NOMO-1 treated with DMSO at 0.1 percent for 48 hours (cell line): ENCODE measurements at regions not wholly inside any gene's neighbourhood (a gene's known extent, or its start where the extent isn't known, plus 50 kb on each side); places are given as distances from the start of the nearest gene placed in this dataset.
"Not testable (repeated sequence)": the region's sequence is repeated elsewhere in the genome, so short reads cannot be mapped to it uniquely, and the experiment has no call there.

ENCODE experiments used
- DNase-seq: peaks from one replicate; lab custom pipeline; 2025; ENCODE audit not compliant: unreplicated experiment; lab: John Stamatoyannopoulos, UW

DNA sequence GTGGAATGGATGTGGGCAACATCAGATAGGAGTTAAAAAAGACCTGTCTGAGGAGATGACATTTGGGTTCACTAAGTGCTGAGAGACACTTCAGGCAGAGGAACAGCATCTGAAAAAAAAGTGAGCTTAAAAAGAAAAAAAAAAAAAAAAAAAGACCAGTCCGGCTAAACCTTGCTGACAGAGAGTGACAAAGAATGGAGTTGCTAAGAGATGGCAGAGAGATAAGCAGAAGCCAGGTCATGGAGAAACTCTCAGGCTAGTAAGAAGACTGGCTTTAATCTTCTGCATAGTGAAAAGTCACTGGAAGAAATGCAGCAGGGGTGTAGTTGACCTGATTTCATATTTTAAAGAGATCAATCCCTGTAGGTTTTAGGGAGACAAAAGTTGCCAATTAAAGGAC, 711.1 kb upstream of the SEMA3D start:
- DNase-seq = no peak

DNA sequence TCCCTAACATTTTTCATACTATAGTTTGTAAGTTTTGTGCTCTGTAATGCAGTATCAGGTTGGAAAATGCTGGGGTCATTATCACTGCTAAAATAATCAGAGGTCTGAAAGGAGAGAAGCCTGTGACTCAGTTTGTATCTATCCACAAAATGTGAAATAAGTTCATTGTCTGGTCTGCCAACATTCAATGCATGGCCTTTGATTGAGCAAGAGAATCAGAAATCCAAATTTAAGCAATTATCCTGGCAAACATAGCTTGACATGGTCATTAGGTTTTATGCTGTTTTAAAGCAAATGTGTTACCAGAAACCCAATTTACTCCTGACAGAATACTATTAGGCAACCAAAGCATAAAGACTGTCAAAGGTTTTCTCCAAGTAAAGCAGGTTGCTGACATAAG, 709.7 kb upstream of the SEMA3D start:
- DNase-seq = no peak

DNA sequence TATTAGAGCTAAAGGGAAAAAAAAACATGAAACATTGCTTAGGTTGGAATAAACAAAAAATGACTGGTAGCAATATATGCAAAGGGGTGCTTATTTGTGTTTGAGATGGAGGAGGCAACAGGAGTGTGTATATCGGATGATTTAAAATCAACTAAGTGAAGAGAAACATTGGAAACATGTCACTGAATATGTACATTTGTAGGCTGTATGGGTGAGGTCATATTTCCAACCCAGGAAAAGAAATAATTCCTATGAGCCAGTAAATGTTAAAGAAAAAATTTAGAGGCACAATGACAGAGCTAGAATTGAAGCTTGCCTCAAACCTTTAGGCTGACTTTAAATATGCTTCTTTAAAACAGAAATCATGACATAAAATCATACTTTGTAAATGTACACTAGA, 709.0 kb upstream of the SEMA3D start:
- no peak for DNase-seq

DNA sequence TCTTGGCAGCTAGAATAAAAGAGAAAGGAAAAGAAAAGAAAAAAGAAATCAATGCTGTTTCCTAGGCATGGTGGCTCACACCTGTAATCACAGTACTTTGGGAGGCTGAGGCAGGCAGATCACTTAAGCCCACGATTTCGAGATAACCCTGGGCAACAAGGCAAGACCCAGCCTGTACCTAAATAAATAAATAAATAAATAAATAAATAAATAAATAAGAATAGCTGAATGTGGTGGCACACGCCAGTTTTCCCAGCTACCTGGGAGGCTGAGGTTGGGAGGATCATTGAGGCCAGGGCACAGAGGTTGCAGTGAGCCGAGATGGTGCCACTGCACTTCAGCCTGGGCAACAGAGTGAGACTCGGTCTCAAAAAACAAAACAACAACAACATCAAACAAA, 705.0 kb upstream of the SEMA3D start:
- DNase-seq = not testable (repeated sequence)

DNA sequence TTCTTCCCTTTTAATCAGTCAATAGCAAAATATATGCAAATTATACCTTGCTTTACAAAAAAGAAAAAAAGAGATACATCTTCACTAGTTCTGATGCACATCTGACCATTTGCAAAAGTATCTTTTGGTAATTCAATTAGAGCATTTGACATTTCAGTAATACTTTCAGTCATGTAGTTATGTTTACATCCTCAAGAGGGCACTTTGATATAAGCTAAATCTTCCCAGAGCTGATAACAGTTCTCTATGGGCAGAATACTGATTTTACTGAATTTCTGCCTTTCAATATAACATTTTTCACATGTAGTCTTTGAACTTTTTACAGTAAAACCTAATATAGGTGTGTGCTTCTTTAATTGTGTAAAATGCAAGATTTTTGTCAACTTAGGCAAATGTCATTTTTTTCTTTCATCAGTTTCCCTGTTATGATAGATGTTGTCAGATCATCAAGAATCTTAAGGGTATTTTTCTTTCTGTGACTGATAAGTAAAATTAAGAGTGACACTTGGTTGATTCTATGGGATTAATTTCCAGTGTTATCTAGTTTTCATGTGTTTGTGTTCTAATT, 703.5 kb upstream of the SEMA3D start:
- DNase-seq = peak; percentile 72

DNA sequence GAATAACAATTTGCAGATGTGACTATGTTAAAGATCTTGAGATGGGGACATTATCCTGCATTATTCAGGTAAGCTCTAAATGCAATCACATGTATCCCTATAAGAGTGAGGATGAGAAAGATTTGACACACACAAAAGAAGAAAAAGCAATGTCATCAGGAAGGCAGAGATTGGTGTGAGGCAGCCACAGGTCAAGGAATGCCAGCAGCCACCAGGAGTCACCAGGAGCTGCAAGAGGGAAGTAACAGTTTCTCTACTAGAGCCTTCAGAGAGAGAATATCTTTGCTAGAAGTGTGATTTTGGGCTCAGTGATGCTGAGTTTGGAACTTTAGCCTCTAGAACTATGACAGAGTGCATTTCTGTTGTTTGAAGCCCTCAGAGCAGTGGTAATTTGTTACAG, 700.3 kb upstream of the SEMA3D start:
- no peak for DNase-seq

DNA sequence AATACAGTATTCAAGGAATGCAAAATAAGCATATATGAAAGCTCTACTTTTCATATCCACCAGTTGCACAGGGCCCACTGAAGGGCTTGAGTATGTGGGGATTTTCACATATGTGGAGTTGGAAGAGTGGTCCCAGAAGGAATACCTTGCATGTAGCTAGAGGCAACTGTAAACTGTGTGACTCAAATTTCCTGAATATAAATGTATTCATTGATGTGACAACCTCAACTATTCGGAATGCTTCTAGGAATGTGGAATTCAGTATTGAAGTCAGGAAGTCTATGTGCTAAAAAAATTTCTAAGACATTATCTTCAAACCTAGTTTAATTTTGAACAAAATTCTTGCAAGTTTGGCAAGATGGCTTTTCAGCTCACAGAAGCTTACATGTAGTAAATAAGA, 695.5 kb upstream of the SEMA3D start:
- DNase-seq = no peak

DNA sequence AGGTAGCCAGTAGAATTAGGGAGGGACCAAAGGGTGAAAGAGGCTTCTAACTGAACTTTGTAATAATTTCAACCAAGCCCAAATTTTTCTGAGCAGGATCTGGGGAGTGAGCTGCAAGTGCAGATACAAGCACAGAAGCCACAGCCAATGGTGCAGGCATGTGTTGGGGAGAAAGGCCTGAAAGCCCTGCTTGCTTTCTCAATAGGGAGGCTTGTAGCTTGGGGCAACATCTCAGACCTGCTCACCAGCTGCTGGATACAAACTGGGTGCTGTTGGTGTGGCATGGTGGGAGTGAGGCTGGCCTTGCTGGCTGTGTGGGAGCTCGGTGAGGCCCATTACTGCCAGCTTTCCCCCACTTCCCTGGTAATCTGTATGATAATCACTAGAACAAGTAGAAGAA, 688.5 kb upstream of the SEMA3D start:
- no peak for DNase-seq

DNA sequence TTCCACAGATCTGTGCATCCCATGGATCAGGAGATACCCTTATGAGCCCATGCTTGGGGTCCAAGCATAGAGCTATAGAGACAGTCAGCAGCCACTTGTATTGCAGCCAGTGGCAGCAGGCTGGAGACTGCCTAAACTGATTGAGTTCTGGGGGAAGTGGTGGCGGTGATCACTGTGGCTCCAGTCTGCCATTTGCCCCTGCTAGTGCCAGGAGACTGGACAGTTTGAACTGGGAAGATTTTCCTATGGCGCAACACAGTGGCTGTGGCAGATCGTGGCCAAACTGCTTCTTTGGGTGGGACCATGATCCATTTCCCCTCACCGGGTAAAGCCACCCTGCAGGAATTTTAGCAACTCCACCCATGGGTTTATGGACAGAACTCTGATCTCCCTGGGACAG, 679.7 kb upstream of the SEMA3D start:
- no peak for DNase-seq

DNA sequence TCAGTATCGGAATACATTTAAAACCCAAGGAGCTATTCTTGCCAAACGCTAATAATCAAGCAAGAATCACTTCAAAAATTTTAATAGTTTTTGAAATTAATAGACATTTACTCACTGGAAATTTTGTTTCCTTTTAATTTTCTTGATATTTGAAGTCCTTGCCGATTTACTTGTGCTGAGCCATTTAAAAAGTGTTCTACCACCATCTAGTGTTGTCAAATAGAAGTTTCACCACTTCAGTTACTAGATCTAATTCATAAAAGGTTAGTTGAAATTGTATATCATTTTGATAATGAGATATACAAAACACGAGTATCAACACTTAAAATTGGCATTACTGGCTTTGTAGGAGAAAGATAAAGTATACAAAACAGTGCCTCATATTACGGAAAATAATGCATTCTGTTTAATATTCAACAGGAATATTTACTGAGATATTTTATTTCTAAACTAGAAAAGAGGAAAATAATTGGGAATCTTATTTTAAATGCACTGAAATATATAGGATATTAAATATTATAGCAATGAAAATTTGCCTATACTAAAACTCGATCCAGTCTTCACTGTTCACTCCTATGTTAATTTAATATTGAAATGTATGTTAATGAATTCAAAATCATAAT, 664.8 kb upstream of the SEMA3D start:
- peak; percentile 54 for DNase-seq

DNA sequence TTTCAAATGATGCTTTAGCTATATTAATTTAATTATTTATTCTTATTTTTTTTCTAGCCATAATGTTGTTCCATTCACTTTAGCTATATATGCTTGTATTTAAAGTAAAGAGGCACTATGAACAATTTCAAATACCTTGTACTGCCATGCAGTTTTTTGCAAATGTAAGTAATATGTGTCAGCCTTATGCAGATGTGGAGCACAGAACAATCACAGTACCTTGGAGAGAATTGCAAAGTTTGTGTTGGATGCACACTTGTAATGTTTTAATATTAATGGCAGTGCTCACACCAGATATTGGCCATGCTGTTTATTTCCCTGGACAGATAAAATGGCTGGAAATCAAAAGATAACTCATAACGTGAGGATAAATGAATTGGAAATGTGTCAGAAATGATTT, 663.5 kb upstream of the SEMA3D start:
- no peak for DNase-seq

DNA sequence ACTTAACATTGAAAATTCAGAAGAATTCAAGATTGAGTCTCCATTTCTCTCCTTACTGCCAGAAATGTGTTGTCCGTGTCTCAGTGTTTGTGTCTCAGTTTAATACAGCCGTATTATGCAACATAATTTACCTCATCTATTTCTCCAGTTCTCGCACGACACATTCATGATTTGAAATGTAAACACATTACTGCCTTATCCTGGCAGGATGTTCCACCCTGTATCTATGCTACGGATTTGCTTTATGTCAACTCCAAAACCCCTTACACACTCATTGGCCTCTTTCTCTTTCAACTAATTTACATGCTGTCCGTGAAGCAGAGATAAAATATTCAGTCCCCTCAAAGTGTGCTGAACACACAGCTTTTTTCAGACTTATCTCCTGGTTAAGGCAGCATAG, 653.7 kb upstream of the SEMA3D start:
- no peak for DNase-seq

DNA sequence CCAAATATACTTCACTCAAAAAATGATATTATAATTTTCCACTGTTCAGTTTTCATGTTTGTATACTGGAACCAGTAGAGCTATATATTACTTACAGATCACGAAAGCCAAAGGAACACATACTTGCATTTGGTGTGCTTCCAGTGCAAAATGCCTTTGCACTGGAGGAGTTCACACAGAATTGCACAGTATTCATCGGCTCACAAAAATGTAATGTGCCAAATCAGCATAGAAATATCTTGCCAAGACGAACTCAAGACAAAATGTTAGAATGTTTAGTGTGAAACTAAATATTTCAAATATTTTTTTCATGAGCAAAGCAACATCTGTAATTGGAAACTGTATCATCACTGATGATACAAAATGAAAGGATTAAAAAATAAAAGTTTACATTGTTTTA, 646.2 kb upstream of the SEMA3D start:
- DNase-seq = no peak

DNA sequence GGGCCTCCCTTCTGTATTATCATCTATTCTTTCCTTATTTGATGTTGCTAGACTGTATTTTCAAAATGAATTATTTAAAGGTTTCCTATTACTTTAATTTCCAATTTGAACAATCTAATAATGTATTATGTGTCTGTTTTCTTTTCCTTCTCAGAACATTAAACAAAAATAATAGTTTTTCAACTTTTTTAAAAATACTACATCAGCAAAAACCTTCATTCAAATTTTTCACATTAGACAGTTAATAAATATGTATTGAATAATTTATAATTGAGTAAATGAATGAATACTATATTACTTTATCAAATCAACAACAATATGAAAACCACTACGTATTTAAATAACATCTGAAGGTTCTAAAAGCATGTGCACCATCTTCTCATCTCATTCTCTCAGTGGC, 644.1 kb upstream of the SEMA3D start:
- DNase-seq = no peak

DNA sequence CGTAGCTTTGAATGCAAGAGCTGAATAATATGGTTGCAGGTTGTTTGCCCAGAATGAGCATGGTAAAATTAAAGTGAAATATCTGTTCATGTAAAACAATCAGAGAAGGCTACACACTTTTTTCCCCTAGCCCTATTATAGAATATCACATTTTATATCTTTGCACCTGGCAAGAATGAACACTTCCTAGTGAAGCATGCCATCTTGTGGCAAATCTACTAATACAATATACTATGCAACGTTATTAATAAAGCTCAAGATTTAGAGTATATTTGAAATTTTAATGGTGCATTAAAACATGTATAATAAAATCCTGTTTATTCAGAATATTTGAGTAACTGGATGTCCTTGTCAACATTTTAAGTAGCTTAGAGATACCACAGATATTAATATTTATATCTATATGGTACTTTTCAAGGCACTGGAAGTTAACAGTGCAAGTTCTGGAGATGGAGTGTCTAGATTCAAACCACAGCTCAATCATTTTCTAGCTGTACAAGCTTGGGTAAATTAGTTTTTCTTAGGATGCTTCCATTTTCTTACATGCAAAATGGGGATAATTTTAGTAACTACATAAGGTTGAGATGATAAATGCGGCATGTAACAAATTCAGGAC, 643.1 kb upstream of the SEMA3D start:
- no peak for DNase-seq

DNA sequence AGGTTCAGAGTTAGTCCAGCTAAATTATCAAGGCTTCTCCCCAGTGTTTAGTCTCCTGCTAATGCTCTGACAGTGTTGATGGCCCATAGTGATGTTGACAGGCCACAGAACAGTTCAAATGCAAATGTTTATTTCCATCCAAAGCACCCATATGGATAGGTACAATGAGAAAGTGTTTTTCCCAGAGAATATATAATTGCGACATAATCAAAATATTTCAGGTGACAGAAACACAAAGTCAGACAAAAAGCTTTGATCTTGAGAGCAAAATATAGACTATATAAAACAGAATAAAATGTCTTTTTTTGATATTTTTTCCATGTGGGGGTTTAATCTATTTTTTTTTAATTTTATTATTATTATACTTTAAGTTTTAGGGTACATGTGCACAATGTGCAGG, 642.3 kb upstream of the SEMA3D start:
- DNase-seq = no peak

DNA sequence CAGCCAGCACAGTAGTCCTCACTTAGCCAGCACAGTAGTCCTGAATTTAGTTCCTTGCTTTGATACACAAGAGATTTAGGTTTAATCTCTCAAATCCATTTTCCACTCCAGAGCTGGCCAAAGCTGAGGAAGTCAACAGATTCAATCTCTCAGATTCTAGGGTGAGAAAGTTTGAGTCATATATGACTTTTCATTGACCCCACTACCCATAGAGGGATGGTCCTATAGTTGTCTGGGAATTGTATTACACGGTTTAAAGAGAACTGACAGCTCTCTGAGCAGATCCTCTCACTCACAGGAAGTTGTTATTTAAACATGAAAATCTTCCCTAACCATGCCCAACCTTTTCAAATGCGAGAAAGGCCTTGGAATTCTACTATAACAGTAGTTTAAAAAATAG, 641.8 kb upstream of the SEMA3D start:
- DNase-seq = no peak

DNA sequence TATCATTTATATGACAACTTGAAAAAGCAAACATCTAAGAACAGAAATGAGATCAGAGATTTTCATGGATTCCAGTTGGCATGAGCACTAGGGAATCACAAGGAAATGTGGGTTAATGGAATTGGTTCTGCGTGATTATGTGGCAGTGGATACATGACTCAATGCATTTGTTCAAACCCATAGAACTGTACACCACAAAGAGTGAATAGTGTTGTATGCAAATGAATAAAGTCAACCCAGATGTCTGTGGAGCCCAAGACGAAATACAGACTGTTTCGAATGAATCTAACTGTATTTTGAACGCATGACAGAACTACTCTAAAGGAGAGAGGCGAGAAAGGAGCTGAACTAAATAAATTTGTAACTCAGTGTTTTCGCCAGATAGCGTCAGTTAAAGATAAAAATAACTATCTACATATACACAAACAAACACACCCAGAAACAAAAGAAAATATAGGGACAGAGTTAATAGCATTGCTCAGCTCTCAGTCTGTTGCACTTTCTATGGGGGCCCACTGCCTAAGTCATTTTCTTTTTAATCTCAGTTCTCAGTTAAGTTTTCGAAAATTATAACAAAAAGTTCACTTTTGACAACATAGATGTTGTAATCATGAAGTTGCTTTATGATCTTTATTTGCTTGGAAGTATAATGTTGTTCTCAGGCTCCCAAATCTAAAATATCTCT, 636.7 kb upstream of the SEMA3D start:
- DNase-seq = no peak

DNA sequence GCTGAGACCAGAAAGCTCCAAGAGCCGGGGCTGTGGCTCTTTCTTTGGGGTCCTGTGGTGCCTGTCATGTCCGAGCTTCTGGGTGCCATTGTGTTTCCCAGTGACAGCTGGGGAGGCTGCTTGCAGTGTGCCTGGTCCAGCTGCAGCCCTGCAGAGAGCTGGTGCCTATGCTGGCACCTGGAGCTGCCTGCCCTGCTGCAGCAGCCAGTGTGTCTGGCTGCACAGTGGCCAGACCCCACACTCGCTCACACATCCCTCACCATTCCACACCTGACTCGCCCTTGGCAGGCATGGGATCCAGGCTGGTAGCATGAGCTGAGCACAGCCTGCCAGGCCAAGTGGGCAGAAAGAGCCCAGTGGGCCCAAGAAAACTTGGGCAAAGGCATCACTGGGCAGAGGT, 635.1 kb upstream of the SEMA3D start:
- DNase-seq = no peak

DNA sequence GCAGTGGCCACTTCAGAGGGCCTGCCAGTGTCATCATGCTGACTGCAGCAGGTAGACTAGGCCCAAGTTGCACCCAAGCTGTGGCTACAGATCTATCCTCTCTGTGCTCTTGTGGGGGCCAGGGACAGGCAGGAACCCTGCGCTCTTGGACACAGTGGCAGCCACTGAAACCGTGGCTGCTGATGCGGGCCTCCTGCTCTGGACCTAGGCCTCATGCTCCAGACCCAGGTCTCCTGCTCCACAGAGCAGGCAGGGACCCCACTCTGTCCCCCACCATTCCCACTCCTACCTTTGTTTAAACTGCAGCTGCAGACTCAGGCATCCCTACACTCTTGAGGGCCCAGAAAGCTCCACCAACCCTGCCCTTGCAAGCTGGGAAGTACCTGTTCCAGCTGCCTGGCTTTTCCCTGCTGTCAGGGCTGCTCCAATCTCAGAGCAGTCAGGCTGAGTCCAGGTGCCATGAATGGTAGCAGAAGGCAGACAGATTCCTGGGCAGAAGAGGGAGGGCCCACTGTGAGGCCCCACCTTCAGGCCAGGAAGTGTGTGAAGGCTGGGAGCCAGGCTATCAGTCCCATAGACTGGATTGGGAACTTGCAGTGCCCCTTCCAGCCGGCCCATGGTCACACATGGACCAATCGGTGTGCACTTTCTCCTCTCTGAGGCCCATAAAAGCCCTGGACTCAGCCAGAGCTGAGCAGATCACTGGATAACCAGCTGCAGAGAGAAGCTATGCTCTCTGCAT, 634.0 kb upstream of the SEMA3D start:
- DNase-seq = no peak

DNA sequence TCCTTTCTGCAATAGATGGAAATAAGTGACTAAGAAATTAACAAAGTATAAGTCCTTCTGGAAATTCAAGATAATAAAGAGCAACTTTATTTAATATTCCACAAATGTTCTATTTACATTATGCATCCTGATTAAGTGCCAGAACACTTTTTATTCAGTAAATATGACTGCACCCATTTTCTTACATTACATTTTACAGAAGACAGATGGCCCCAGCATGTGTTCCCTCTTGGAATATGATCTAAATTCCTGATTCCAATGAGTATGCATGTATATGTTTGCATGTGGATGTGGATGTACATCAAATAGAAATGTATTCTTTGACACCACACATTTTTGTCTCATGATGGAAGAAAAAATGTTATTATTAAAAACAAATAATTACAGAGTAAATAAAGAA, 628.7 kb upstream of the SEMA3D start:
- no peak for DNase-seq

DNA sequence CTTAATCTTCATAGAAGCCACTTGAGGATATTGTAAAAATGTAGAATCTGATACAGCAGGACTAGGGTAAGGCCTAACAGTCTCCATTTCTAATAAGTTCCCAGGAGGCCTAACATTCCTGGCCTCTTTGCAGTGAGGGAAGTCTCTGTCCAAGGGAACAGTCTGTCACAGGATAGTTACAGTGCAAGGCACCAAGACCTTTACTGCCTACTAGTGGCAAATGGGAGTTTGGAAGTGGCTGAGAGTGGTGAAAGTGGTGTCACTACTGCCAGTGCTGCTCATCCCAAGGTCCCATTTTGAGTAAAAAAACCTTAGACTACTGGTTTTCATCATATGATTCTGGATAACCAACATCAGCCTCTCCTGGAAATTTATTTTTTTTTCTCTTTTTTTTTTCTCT, 619.5 kb upstream of the SEMA3D start:
- DNase-seq = no peak
